Fibroblast of pulmonary artery (primary cell): ENCODE measurements at regions not wholly inside any gene's neighbourhood (a gene's known extent, or its start where the extent isn't known, plus 50 kb on each side); places are given as distances from the start of the nearest gene placed in this dataset.

Experiments used
- DNase-seq: peaks from one replicate; pipeline ENCODE4 v3.0.0-alpha.2; 2010; ENCODE audit warnings: low read depth
- H3K4me3 ChIP-seq: replicated peaks from 2 replicates; pipeline ENCODE4 v1.5.1; 2011; ENCODE audit warnings: low read depth, mild to moderate bottlenecking, control low read depth, low read length, moderate library complexity
- TF ChIP-seq, protein P1 (sequence below): IDR thresholded peaks from 2 replicates; pipeline ENCODE4 v1.5.1; 2011; ENCODE audit warnings: mild to moderate bottlenecking, control low read depth, low read length, inconsistent platforms; ENCODE audit errors: missing control alignments

DNA sequence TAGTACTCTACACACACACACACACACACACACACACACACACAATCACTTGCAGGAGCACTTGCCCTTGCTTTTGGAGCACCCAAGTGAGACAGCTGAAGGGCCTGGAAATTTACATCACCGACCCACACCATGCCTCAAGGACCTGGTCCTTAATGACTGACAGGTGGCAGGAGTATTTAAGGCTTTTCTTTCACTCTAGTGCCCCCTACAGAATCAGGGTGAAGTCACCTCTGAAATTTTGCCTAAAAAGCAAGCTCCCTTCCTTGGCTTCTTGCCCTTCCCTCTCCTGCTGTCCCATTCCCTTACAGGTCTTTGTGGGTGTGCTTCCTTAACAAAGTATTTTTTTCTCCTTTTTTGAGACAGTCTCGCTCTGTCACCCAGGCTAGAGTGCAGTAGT, 353.5 kb upstream of the IRAK1BP1 start:
- H3K4me3 ChIP-seq, result no peak overlapping the region
- no peak for DNase-seq
- TF ChIP-seq, protein P1, sequence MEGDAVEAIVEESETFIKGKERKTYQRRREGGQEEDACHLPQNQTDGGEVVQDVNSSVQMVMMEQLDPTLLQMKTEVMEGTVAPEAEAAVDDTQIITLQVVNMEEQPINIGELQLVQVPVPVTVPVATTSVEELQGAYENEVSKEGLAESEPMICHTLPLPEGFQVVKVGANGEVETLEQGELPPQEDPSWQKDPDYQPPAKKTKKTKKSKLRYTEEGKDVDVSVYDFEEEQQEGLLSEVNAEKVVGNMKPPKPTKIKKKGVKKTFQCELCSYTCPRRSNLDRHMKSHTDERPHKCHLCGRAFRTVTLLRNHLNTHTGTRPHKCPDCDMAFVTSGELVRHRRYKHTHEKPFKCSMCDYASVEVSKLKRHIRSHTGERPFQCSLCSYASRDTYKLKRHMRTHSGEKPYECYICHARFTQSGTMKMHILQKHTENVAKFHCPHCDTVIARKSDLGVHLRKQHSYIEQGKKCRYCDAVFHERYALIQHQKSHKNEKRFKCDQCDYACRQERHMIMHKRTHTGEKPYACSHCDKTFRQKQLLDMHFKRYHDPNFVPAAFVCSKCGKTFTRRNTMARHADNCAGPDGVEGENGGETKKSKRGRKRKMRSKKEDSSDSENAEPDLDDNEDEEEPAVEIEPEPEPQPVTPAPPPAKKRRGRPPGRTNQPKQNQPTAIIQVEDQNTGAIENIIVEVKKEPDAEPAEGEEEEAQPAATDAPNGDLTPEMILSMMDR, result no peak

DNA sequence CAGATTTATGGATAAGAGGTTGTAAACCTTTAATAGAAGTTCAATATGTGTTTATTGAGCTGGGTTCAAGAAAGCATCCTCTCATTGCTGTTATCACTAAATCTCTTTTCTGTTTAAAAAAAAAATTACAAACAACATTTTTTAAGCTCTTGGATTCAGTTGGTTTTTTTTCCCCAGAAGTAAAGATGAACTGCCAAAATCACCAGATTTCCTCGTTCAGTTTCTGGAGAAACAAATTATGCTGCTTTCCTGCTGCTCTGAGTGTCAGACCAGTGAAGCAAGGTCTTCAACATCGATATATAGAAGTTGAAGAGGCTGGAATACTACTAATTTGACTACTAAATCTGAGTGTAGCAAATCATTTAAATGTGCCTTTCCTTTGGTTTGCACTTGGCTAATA, 352.1 kb upstream of the IRAK1BP1 start:
- H3K4me3 ChIP-seq, result no peak overlapping the region
- DNase-seq, result no peak
- TF ChIP-seq, protein P1, result no peak

DNA sequence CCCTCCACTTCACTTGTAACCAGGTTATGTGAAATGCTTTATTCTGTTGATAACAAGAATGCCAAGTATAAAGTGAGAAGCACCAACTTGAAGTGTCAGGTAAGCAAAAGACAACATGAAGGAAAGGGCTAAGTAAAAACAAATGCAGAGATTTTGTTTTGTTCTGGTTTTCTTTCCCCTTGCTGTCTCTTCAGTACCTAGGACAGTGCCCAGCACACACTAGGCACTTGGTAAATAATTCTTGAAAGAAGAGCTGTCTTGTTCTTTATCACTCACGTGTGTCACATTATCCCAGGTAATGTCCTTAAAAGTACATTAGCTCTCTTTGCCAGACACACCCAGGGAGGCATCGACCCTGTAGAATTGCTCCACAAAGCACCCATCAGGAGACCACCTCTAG, 350.0 kb upstream of the IRAK1BP1 start:
- TF ChIP-seq, protein P1, result no peak
- DNase-seq, result no peak

DNA sequence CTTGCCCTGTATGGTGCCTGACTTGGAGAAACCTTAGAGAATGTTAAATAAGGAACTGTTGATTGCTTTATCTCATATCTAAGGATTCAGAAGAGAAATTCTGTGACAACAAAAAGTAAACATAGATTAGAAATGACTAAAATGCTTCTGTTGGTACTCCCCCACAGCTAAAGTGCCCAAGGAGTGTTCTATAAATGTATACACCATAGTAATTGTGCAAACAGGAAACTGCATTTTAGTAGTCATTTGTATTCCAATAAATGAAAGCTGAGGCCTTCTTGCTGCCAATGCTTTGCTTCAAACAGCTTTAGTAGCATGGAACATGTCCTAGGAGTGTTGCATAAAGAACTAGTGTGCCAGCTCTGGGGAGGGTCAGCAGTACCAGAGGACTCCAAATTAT, 343.7 kb upstream of the IRAK1BP1 start:
- H3K4me3 ChIP-seq, result no peak overlapping the region
- TF ChIP-seq, protein P1, result no peak
- peak; percentile 55 for DNase-seq

More for the DNA sequence above, 350.0 kb upstream of the IRAK1BP1 start:
- no peak overlapping the region for H3K4me3 ChIP-seq

DNA sequence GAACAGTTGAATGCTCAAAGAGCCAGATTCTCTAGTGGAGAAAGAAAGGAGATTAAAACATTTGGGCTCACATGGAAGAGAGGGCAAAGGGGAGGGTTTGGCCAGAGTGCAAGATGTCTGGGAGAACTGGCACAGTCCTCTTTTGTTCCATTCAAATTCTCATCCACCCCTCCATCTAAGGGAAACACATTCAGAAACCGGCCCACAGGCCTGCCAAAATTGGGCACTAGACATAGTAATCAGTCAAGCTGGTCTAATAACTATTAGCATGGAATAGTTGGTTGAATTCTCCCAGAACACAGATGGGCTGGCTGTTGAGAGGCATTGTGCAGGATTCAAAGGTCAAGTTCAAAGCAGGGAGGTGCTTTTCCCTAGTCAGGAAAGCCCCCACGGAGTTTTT, 341.4 kb upstream of the IRAK1BP1 start:
- TF ChIP-seq, protein P1, result no peak
- DNase-seq, result no peak
- H3K4me3 ChIP-seq, result no peak overlapping the region

DNA sequence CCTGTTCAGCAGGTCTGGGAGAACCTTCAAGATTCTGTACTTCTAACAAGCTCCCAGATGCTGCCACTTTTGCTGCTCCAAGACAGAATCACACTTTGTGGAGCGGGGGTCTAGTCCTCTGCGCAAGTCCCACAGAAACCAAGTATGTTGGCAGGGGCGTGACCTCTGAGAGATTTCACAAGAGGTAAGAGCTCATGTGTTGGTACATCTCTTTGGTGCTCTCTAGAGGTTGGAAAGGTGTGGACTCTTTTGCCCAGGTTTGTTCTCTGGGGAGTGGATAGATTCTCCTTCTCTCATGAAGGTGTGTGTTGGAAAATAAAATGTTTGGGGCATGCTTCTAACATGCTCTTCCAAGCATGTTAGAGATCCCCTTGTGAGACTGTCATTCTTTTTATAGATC, 340.9 kb upstream of the IRAK1BP1 start:
- H3K4me3 ChIP-seq, result no peak overlapping the region
- TF ChIP-seq, protein P1, result no peak
- no peak for DNase-seq

DNA sequence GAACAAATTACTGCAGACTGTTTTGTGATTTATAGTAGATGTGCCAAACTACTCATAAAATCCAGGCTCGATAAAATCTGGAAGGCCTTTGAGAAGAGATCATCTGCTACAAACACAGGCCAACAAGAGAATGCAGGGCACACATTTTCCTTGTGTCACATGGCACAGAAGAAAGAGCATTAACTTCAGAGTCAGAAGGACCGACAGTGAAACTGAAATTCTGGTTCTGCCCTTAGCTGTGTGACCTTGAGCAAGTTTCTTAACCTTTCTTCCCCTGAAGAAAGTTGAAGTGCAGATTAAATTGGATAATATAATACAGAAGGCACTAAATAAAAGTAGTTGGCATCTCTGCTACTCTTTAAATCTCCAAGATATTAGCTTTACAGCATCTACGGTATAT, 338.4 kb upstream of the IRAK1BP1 start:
- H3K4me3 ChIP-seq, result no peak overlapping the region
- TF ChIP-seq, protein P1, result no peak
- no peak for DNase-seq
